ENCODE measurements at regions not wholly inside any gene's neighbourhood (a gene's known extent, or its start where the extent isn't known, plus 50 kb on each side); places are given as distances from the start of the nearest gene placed in this dataset.

- no peak overlapping the region for H3K4me3 ChIP-seq (ENCODE audit: low read depth, low read length)
- no peak for TF ChIP-seq CTCF (IDR thresholded peaks at IDR 0.05; ENCODE audit: insufficient read depth, low read length, severe bottlenecking)
- H3K36me3 ChIP-seq (ENCODE audit: control insufficient read depth, insufficient read depth, low read length): no peaks in the 10 kb centered on the region
- H3K27me3 ChIP-seq (ENCODE audit: control insufficient read depth, insufficient read depth, low read length): no peaks in the 10 kb centered on the region
- no peak for FAIRE-seq
- DNase-seq (ENCODE audit: low read depth): no peak
These were observed 92.3 kb downstream of the TUBA3C start for GRCh38 chr13:19089315-19089714.

- no peak for TF ChIP-seq CTCF (IDR thresholded peaks at IDR 0.05; ENCODE audit: insufficient read depth, low read length, severe bottlenecking)
- Histone ChIP-seq H3K27me3 (ENCODE audit: control insufficient read depth, insufficient read depth, low read length) (no peaks in the 10 kb centered on the region), H3K4me3 (ENCODE audit: low read depth, low read length) (no peak overlapping the region), H3K36me3 (ENCODE audit: control insufficient read depth, insufficient read depth, low read length) (no peaks in the 10 kb centered on the region)
- FAIRE-seq (no peak), DNase-seq (ENCODE audit: low read depth) (no peak)
These were observed 93.2 kb downstream of the TUBA3C start for GRCh38 chr13:19088416-19088815.

- no peak for TF ChIP-seq CTCF (IDR thresholded peaks at IDR 0.05; ENCODE audit: insufficient read depth, low read length, severe bottlenecking)
- no peak for FAIRE-seq
- DNase-seq (ENCODE audit: low read depth): no peak
- Histone ChIP-seq H3K27me3 (ENCODE audit: control insufficient read depth, insufficient read depth, low read length) (no peaks in the 10 kb centered on the region), H3K36me3 (ENCODE audit: control insufficient read depth, insufficient read depth, low read length) (no peaks in the 10 kb centered on the region), H3K4me3 (ENCODE audit: low read depth, low read length) (no peak overlapping the region)
These were observed 95.7 kb downstream of the TUBA3C start for GRCh38 chr13:19085876-19086275.

GRCh38 chr13:19085258-19085657, 96.4 kb downstream of the TUBA3C start:
- H3K36me3 ChIP-seq (ENCODE audit: control insufficient read depth, insufficient read depth, low read length): no peaks in the 10 kb centered on the region
- no peaks in the 10 kb centered on the region for H3K27me3 ChIP-seq (ENCODE audit: control insufficient read depth, insufficient read depth, low read length)
- TF ChIP-seq CTCF (IDR thresholded peaks at IDR 0.05; ENCODE audit: insufficient read depth, low read length, severe bottlenecking): no peak
- FAIRE-seq (no peak), DNase-seq (ENCODE audit: low read depth) (no peak)
- no peak overlapping the region for H3K4me3 ChIP-seq (ENCODE audit: low read depth, low read length)

GRCh38 chr13:19083340-19083739, 98.3 kb downstream of the TUBA3C start:
- TF ChIP-seq CTCF (IDR thresholded peaks at IDR 0.05; ENCODE audit: insufficient read depth, low read length, severe bottlenecking): no peak
- Histone ChIP-seq H3K27me3 (ENCODE audit: control insufficient read depth, insufficient read depth, low read length) (no peaks in the 10 kb centered on the region), H3K4me3 (ENCODE audit: low read depth, low read length) (no peak overlapping the region), H3K36me3 (ENCODE audit: control insufficient read depth, insufficient read depth, low read length) (no peaks in the 10 kb centered on the region)
- DNase-seq (ENCODE audit: low read depth) (no peak), FAIRE-seq (no peak)

GRCh38 chr13:19075418-19075817, 106.2 kb downstream of the TUBA3C start:
- Histone ChIP-seq H3K27me3 (ENCODE audit: control insufficient read depth, insufficient read depth, low read length) (no peaks in the 10 kb centered on the region), H3K4me3 (ENCODE audit: low read depth, low read length) (no peak overlapping the region), H3K36me3 (ENCODE audit: control insufficient read depth, insufficient read depth, low read length) (no peaks in the 10 kb centered on the region)
- peak; percentile 93 for FAIRE-seq
- no peak for DNase-seq (ENCODE audit: low read depth)
- no peak for TF ChIP-seq CTCF (IDR thresholded peaks at IDR 0.05; ENCODE audit: insufficient read depth, low read length, severe bottlenecking)

Measured in bronchial epithelial cell (primary cell).